Thyroid gland (tissue), 4 donors: ENCODE measurements at regions not wholly inside any gene's neighbourhood (a gene's known extent, or its start where the extent isn't known, plus 50 kb on each side); places are given as distances from the start of the nearest gene placed in this dataset.

Experiments
- DNase-seq, 2 donors: peaks; one replicate each; pipeline ENCODE4 v3.0.0-alpha.2; 2019
- H3K27ac ChIP-seq, 3 donors: fragments of 200-600 bp; sonication (generic); 1 replicate in 2 of 3; 2 replicates in 1 of 3; pipeline ENCODE4 v1.5.1; 2016 to 2019; ENCODE audit warnings: mild to moderate bottlenecking in 1 of 3, moderate library complexity in 1 of 3
- H3K27me3 ChIP-seq: fragments of 200-600 bp; sonication (generic); one replicate; pipeline ENCODE4 v1.5.1; 2019
- H3K36me3 ChIP-seq, 2 donors: fragments of 200-600 bp; sonication (generic); one replicate each; pipeline ENCODE4 v1.5.1; 2016 to 2019
- H3K4me1 ChIP-seq, 2 donors: fragments of 200-600 bp; sonication (generic); one replicate each; pipeline ENCODE4 v1.5.1; 2017 to 2019
- H3K4me3 ChIP-seq, 3 donors: fragments of 200-600 bp; sonication (generic); replicated peaks in 1 of 3; 1 replicate in 2 of 3; 2 replicates in 1 of 3; pipeline ENCODE4 v1.5.1; 2016; ENCODE audit warnings: mild to moderate bottlenecking in 1 of 3
- H3K9me3 ChIP-seq: fragments of 200-600 bp; sonication (generic); one replicate; pipeline ENCODE4 v1.5.1; 2017
- CTCF ChIP-seq, 6 experiments: fragments of 200-600 bp in 3 of 6; fragments of 450-650 bp in 3 of 6; sonication (generic) in 3 of 6; IDR thresholded peaks; one replicate each; pipeline ENCODE4 v1.5.1; 2016 to 2019; ENCODE audit warnings: antibody characterized with exemption in 6 of 6, mild to moderate bottlenecking in 2 of 6, inconsistent platforms in 1 of 6, moderate library complexity in 1 of 6
- POLR2A ChIP-seq, 2 donors: fragments of 450-650 bp; IDR thresholded peaks; one replicate each; pipeline ENCODE4 v1.6.1; 2017; ENCODE audit warnings: antibody characterized with exemption in 2 of 2, mild to moderate bottlenecking in 2 of 2, moderate library complexity in 1 of 2
- WGBS, 2 donors: methylation state at CpG; one replicate each; pipeline ENCODE4 v1.1.5; 2017; 5-methylcytosine and 5-hydroxymethylcytosine counted together
- intact Hi-C: fragments of 100-400 bp; cut with DNase I; formaldehyde crosslinking; loops from one replicate; pipeline ENCODE4 v1.15.1; 2023

- no peaks in the 10 kb centered on the region for H3K4me1 ChIP-seq
- intact Hi-C loops = no loop called here
- H3K27ac ChIP-seq = no peak overlapping the region
- TF ChIP-seq POLR2A (IDR thresholded peaks at IDR 0.05) = no peak
- TF ChIP-seq CTCF (IDR thresholded peaks at IDR 0.05) = no peak
- DNase-seq = no peak
- no peak overlapping the region for H3K4me3 ChIP-seq
- no peaks in the 10 kb centered on the region for H3K9me3 ChIP-seq
- no peaks in the 10 kb centered on the region for H3K27me3 ChIP-seq
- no peaks in the 10 kb centered on the region for H3K36me3 ChIP-seq
Measured at GRCh38 chr3:31189971-31190370, 295.5 kb upstream of the GADL1 start.

- Histone ChIP-seq H3K4me3 (no peak overlapping the region), H3K27me3 (no peaks in the 10 kb centered on the region), H3K9me3 (no peaks in the 10 kb centered on the region), H3K4me1 (no peaks in the 10 kb centered on the region), H3K36me3 (no peaks in the 10 kb centered on the region), H3K27ac (no peak overlapping the region)
- intact Hi-C loops = no loop called here
- no peak for DNase-seq
- TF ChIP-seq POLR2A (IDR thresholded peaks at IDR 0.05) = no peak
- no peak for TF ChIP-seq CTCF (IDR thresholded peaks at IDR 0.05)
- WGBS, 2 donors = 84 to 96% methylated on average over 6 of the region's 6 CpGs
Measured at GRCh38 chr3:31191354-31191753, 296.9 kb upstream of the GADL1 start.

GRCh38 chr3:31193429-31193828 lies 299.0 kb upstream of the GADL1 start:
- Histone ChIP-seq H3K4me1 (no peaks in the 10 kb centered on the region), H3K9me3 (no peaks in the 10 kb centered on the region), H3K27ac (no peak overlapping the region), H3K4me3 (no peak overlapping the region), H3K27me3 (no peaks in the 10 kb centered on the region), H3K36me3 (no peaks in the 10 kb centered on the region)
- DNase-seq = no peak
- no peak for TF ChIP-seq POLR2A (IDR thresholded peaks at IDR 0.05)
- TF ChIP-seq CTCF (IDR thresholded peaks at IDR 0.05) = no peak
- intact Hi-C loops = no loop called here
- WGBS, 2 donors = 93 to 96% methylated on average over 2 of the region's 2 CpGs

GRCh38 chr3:31193871-31194270 lies 299.4 kb upstream of the GADL1 start:
- no peaks in the 10 kb centered on the region for H3K36me3 ChIP-seq
- H3K9me3 ChIP-seq = no peaks in the 10 kb centered on the region
- H3K27ac ChIP-seq = no peak overlapping the region
- no peak for DNase-seq
- intact Hi-C loops = no loop called here
- H3K4me1 ChIP-seq = no peaks in the 10 kb centered on the region
- 93 to 100% methylated on average over 1 of the region's 1 CpG for WGBS, 2 donors
- no peak overlapping the region for H3K4me3 ChIP-seq
- no peak for TF ChIP-seq CTCF (IDR thresholded peaks at IDR 0.05)
- TF ChIP-seq POLR2A (IDR thresholded peaks at IDR 0.05) = no peak
- no peaks in the 10 kb centered on the region for H3K27me3 ChIP-seq

- Histone ChIP-seq H3K4me1 (no peaks in the 10 kb centered on the region), H3K36me3 (no peaks in the 10 kb centered on the region), H3K4me3 (no peak overlapping the region), H3K27ac (no peak overlapping the region), H3K9me3 (no peaks in the 10 kb centered on the region), H3K27me3 (no peaks in the 10 kb centered on the region)
- no peak for DNase-seq
- intact Hi-C loops = no loop called here
- TF ChIP-seq CTCF (IDR thresholded peaks at IDR 0.05) (no peak), POLR2A (IDR thresholded peaks at IDR 0.05) (no peak)
Measured at GRCh38 chr3:31196261-31196660, 301.8 kb upstream of the GADL1 start.
